B cell (primary cell): ENCODE measurements at regions not wholly inside any gene's neighbourhood (a gene's known extent, or its start where the extent isn't known, plus 50 kb on each side); places are given as distances from the start of the nearest gene placed in this dataset.

Experiments used
- CTCF ChIP-seq: fragments of 200-600 bp; IDR thresholded peaks from one replicate; pipeline ENCODE4 v1.8.0; 2022; ENCODE audit warnings: antibody characterized with exemption, mild to moderate bottlenecking
- EZH2 ChIP-seq: IDR thresholded peaks from 2 replicates; pipeline ENCODE4 v1.6.1; 2012; ENCODE audit warnings: borderline replicate concordance, low read depth, mild to moderate bottlenecking, moderate library complexity, low read length; ENCODE audit not compliant: insufficient read depth, poor library complexity, severe bottlenecking

- TF ChIP-seq CTCF = no peak
- no peak for TF ChIP-seq EZH2
Observed at GRCh38 chr7:16268821-16269768, 152.2 kb downstream of the CRPPA start.
